Gastroesophageal sphincter (tissue), 4 donors: ENCODE measurements at regions not wholly inside any gene's neighbourhood (a gene's known extent, or its start where the extent isn't known, plus 50 kb on each side); places are given as distances from the start of the nearest gene placed in this dataset.
"Not testable (repeated sequence)": the region's sequence is repeated elsewhere in the genome, so short reads cannot be mapped to it uniquely, and the experiment has no call there.

ENCODE experiments used
- ATAC-seq: fragments of 150-250 bp; one replicate; pipeline ENCODE4 v1.9.1; 2016; ENCODE audit warnings: mild to moderate bottlenecking, moderate library complexity
- H3K27ac ChIP-seq, 4 donors: fragments of 200-600 bp; sonication (generic) in 3 of 4; 1 replicate in 3 of 4; 2 replicates in 1 of 4; pipeline ENCODE4 v1.5.1; 2016 to 2019
- H3K27me3 ChIP-seq: fragments of 200-600 bp; sonication (generic); one replicate; pipeline ENCODE4 v1.5.1; 2019
- H3K36me3 ChIP-seq, 2 donors: fragments of 200-600 bp; sonication (generic); one replicate each; pipeline ENCODE4 v1.5.1; 2019; ENCODE audit warnings: control low read depth in 1 of 2
- H3K4me1 ChIP-seq, 3 donors: fragments of 200-600 bp; sonication (generic); 1 replicate in 2 of 3; 2 replicates in 1 of 3; pipeline ENCODE4 v1.5.1; 2016 to 2019; ENCODE audit warnings: control low read depth in 2 of 3
- H3K4me3 ChIP-seq, 2 donors: fragments of 200-600 bp; sonication (generic); one replicate each; pipeline ENCODE4 v1.5.1; 2019; ENCODE audit warnings: mild to moderate bottlenecking in 1 of 2, moderate library complexity in 1 of 2
- H3K9me3 ChIP-seq, 3 donors: fragments of 200-600 bp; sonication (generic); one replicate each; pipeline ENCODE4 v1.5.1; 2017 to 2019; ENCODE audit warnings: control low read depth in 2 of 3
- CTCF ChIP-seq, 4 experiments: fragments of 200-600 bp in 2 of 4; fragments of 450-650 bp in 2 of 4; sonication (generic) in 1 of 4; IDR thresholded peaks; one replicate each; pipeline ENCODE4 v1.5.1; 2017 to 2019; ENCODE audit warnings: antibody characterized with exemption in 4 of 4, mild to moderate bottlenecking in 2 of 4, moderate library complexity in 2 of 4
- EP300 ChIP-seq: sonication (generic); formaldehyde crosslinking; IDR thresholded peaks from one replicate; pipeline ENCODE4 v1.6.1; 2017; ENCODE audit warnings: antibody characterized with exemption, mild to moderate bottlenecking
- POLR2A ChIP-seq, 2 donors: fragments of 450-650 bp; IDR thresholded peaks; one replicate each; pipeline ENCODE4 v1.6.1; 2017; ENCODE audit warnings: antibody characterized with exemption in 2 of 2, mild to moderate bottlenecking in 2 of 2, moderate library complexity in 1 of 2
- POLR2AphosphoS5 ChIP-seq: sonication (generic); formaldehyde crosslinking; IDR thresholded peaks from one replicate; pipeline ENCODE4 v1.6.1; 2017; ENCODE audit warnings: antibody characterized with exemption
- WGBS, 2 donors: methylation state at CpG; one replicate each; pipeline ENCODE4 v1.1.5; 2018; ENCODE audit warnings: low coverage in 1 of 2; 5-methylcytosine and 5-hydroxymethylcytosine counted together

GRCh38 chr1:215018555-215018954, 64.0 kb upstream of the KCNK2 start:
- Histone ChIP-seq H3K4me3 (no peak overlapping the region), H3K27me3 (no peaks in the 10 kb centered on the region), H3K4me1 (no peaks in the 10 kb centered on the region), H3K27ac (no peak overlapping the region), H3K36me3 (no peaks in the 10 kb centered on the region), H3K9me3 (no peaks in the 10 kb centered on the region)
- WGBS, 2 donors, result 55 to 56% methylated on average over 2 to 3 of the region's 3 CpGs
- TF ChIP-seq CTCF (IDR thresholded peaks at IDR 0.05), result no peak
- no peak for TF ChIP-seq POLR2AphosphoS5
- TF ChIP-seq POLR2A (IDR thresholded peaks at IDR 0.05), result no peak
- no peak for TF ChIP-seq EP300
- no peak for ATAC-seq

DNA sequence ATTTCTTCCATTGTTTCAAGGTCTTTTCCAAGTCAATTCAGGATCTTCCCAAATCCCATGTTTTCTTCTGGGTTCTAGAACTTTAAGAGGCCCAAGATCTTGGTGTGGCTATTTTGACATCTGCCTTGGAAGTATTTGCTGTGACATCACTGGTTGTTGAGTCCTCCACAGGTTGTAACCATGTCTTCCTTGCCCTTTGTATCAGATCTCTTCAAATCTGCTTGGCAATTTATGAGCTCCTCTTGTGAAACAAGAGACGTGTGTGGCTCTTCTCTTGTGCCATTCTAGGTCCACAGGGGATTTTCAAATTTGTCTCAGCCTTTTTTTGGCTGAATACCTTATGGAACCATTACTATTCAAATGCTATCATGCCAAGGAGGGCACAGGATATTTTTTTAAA, 60.3 kb upstream of the KCNK2 start:
- no peaks in the 10 kb centered on the region for H3K9me3 ChIP-seq
- no peaks in the 10 kb centered on the region for H3K27me3 ChIP-seq
- no peaks in the 10 kb centered on the region for H3K36me3 ChIP-seq
- peak overlapping the region in 2 of 4 donors; percentile 32 to 37 for H3K27ac ChIP-seq
- H3K4me3 ChIP-seq, result no peak overlapping the region
- WGBS, 2 donors, result 57 to 65% methylated on average over 1 of the region's 1 CpG
- TF ChIP-seq CTCF (IDR thresholded peaks at IDR 0.05) (no peak), EP300 (no peak), POLR2AphosphoS5 (no peak), POLR2A (IDR thresholded peaks at IDR 0.05) (no peak)
- no peaks in the 10 kb centered on the region for H3K4me1 ChIP-seq
- peak; percentile 59 for ATAC-seq

- no peak overlapping the region for H3K4me3 ChIP-seq
- no peaks in the 10 kb centered on the region for H3K9me3 ChIP-seq
- peak; percentile 61 for ATAC-seq
- H3K27me3 ChIP-seq, result no peaks in the 10 kb centered on the region
- peak overlapping the region in 2 of 4 donors; percentile 32 to 37 for H3K27ac ChIP-seq
- TF ChIP-seq EP300 (no peak), POLR2AphosphoS5 (no peak), CTCF (IDR thresholded peaks at IDR 0.05) (no peak), POLR2A (IDR thresholded peaks at IDR 0.05) (no peak)
- 13 to 45% methylated on average over 1 of the region's 1 CpG for WGBS, 2 donors
- H3K36me3 ChIP-seq, result no peaks in the 10 kb centered on the region
- H3K4me1 ChIP-seq, result no peaks in the 10 kb centered on the region
These were observed 59.8 kb upstream of the KCNK2 start for GRCh38 chr1:215022741-215023141.

DNA sequence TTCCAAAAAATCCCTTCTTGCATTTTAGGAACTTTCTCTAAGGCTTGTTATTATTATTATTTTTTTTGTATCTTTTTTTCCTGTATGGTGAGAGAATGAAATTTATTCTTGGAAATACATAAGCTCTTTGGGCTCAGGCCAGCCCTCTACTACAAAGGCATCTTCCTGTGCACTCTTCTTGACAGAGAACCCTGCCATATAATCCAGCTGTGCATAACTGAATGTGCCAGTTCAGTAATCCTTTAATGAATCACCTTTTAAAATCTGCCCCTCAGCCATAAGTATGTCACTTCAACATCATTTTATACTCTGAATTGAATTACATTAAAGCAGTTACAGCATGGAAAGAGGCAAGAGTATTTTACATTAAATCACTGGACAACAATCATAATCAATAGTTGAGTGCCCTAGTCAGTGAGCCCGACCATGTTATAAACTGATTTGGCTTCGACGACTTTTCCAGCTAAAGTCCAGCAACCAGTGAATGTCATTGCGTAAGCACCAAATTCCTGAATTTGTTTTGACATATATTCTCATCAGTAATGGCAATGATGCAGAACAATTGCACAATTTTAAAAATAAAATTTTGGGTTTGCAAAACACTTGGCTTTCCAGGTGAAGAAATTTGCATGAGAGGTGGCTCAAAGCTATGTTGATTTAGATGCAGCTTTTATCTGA, 59.2 kb upstream of the KCNK2 start:
- 65 to 77% methylated on average over 4 of the region's 4 CpGs for WGBS, 2 donors
- peak overlapping the region in 1 of 4 donors; percentile 37 for H3K27ac ChIP-seq
- H3K27me3 ChIP-seq, result no peaks in the 10 kb centered on the region
- TF ChIP-seq POLR2AphosphoS5 (no peak), CTCF (IDR thresholded peaks at IDR 0.05) (no peak), POLR2A (IDR thresholded peaks at IDR 0.05) (no peak)
- no peaks in the 10 kb centered on the region for H3K4me1 ChIP-seq
- no peaks in the 10 kb centered on the region for H3K9me3 ChIP-seq
- no peaks in the 10 kb centered on the region for H3K36me3 ChIP-seq
- no peak overlapping the region for H3K4me3 ChIP-seq
- peak; percentile 47 for ATAC-seq

- Histone ChIP-seq H3K9me3 (no peaks in the 10 kb centered on the region), H3K4me1 (no peaks in the 10 kb centered on the region), H3K4me3 (no peak overlapping the region), H3K27ac (no peak overlapping the region), H3K27me3 (no peaks in the 10 kb centered on the region), H3K36me3 (no peaks in the 10 kb centered on the region)
- no peak for TF ChIP-seq POLR2AphosphoS5
- TF ChIP-seq POLR2A (IDR thresholded peaks at IDR 0.05), result no peak
- TF ChIP-seq EP300, result no peak
- no peak for TF ChIP-seq CTCF (IDR thresholded peaks at IDR 0.05)
- WGBS, 2 donors, result 88 to 98% methylated on average over 4 of the region's 4 CpGs
- no peak for ATAC-seq
These were observed 53.6 kb upstream of the KCNK2 start for GRCh38 chr1:215028954-215029353.

DNA sequence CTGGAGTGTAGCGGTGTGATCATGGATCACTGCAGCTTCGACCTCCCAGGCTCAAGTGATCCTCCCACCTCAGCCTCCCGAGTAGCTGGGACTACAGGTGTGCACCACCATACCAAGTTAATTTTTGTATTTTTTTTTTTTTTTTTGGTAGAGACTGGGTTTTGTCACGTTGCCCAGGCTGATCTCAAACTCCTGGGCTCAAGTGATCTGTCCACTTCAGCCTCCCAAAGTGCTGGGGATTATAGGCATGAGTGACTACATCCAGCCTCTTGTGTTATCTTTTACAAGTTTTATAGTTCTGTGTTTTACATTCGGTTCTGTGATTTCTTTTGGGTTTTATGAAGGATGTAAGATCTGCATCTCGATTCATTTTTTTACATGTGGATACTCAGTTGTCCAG, 52.0 kb upstream of the KCNK2 start:
- not testable (repeated sequence) for H3K4me1 ChIP-seq, H3K36me3 ChIP-seq, ATAC-seq, H3K4me3 ChIP-seq, H3K27ac ChIP-seq, H3K9me3 ChIP-seq, H3K27me3 ChIP-seq
- WGBS, 2 donors, result 69 to 83% methylated on average over 5 to 6 of the region's 6 CpGs
